Brain pericyte (primary cell): ENCODE measurements at regions not wholly inside any gene's neighbourhood (a gene's known extent, or its start where the extent isn't known, plus 50 kb on each side); places are given as distances from the start of the nearest gene placed in this dataset.

Source experiments
- DNase-seq: peaks from one replicate; pipeline ENCODE4 v3.0.0-alpha.2; 2012; ENCODE audit warnings: low read depth, low spot score

DNA sequence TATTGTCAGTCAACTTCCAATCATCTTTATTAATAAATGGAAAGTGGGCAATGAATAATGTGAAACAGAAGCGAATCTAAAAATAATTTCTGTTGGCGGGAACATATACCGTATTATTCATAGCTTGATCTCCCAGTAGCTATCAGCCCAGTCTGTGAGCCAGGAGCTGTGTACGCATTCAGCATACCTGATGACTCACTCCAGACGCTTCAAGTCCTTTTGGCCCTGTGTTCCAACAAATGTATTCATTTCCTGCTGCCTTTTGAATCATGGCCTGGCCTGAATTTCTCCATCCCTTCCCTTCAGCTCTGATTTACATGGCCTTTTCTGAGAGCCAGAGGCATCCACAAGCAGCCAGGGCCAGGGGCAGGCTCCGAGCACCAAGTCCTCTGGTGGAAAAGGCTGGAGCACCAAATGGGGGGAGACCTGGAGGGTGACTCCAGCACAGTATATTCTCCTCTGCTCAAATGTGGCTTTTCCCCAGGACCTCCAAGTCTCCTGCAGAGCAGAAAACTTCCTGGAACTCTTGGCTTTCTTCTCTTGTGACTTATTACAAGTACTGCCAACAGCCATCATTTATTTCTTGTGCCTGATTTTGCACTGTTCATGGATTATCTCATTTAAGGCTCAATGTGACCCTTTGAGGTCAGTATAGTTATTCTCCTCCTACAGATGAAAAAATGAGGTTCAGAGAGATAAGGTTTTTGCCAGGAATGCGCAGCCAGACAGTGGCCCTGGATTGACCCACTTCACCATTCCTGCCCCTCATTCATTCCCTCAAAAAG, 108.7 kb downstream of the EN1 start:
- peak; percentile 53 for DNase-seq

DNA sequence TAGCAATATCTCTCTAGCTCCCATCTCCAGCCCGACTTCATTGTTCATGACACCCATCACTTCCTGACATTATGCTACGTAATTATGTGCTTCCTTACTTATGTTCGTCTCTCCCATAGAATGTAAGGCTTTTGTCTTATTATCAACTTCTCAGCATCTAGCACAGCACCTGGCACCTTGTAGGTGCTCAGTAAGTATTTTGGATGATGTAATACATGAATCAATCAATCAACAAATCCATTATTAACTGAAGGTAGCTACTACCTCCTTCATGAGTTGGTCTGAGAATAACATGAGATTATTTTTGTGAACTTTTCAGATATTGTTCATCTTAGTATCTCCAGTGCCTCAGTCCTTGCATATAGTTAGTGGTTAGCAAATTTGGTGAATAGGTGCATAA, 109.3 kb downstream of the EN1 start:
- no peak for DNase-seq

DNA sequence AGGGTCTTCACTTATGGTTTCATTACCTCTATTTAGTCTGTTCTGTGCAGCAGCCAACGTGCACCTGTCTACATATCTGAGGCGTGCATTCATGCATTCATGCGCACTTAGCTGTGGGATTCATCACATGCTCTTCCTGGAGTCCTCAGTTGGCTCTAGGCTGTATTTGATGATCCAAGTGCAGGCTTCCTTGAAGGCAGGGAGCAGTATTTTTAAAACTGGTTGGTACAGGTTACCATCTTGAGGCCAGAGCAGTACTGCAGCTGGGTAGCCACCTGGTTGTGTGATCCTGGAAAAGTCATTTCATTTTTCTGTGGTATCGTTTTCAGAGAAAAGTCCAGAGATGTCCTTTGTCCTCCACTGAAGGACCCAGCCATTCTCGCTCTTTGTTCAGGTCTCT, 109.8 kb downstream of the EN1 start:
- DNase-seq, result no peak

DNA sequence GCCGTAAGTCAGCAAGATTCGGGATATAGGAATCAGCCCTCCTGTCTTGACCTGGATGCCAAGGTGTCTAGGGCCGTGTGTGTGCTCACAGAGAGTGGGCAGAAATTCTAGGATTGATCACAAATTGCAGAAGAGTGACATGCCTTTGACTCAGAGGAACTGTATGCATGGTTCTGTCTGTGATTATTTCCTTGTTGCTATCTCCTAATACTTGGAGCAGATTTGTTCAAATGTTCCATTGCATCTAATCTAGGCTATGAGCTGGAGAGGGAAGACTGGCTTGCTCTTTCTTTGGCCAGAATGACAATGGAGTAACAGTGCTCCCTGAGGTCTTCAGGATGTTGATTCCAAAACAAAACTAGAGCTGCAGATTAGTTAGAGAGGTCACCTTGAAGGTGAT, 115.0 kb downstream of the EN1 start:
- DNase-seq, result no peak

DNA sequence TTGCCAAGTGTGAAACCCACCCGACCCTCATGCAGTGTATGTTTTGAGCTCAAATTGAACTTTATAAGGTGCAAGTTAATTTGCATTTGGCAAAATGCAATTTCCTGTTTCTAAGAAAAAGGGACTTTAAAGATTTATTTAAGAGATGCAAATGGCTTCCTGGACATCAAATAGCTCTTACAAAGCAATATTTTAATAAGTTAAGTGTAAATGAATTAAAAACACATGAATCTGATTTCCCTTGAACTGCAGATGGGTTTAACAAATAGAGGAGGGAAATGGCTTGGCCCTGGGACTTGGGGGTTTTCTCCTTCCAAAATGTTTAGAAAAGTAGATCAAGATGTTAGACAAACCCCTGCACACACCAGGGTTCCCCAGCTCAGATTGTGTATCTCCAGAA, 116.0 kb downstream of the EN1 start:
- DNase-seq, result no peak

DNA sequence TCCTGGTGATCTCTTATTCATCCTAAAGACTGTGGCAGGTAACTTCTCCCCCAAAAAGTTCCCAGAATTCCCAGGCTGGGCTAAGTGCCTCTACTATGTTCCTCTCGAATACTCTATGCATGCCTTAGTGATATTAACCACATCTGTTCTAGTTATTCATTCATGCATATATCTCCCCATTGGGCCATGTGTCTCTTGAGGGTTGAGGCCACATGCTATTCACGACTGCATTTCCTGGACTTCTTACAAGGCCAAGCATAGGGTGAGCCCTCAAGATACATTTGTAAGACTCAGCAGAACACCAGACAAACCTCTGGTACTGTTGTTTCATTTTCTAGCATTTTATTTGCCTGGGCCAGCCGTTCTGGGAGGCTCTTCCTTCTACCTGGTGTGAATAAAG, 117.0 kb downstream of the EN1 start:
- DNase-seq, result no peak

DNA sequence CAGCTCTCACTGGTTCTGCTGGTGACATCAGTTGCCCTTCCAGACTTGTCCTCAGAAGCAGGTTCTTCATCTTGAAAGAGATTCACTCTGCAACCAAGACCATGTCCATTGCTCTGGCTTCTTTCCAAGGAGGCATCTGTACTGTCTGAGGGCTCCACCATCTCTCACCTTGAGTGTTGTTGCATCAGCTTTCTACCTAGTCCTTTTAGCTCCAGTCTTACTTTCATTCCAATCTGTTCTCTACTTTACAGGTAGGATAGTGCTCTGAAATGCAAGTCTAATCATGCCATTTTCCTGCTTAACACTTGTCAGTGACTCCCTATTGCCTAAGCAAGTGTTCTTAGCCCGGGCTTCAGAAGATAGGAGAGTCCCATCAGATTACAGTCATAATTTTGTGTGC, 117.7 kb downstream of the EN1 start:
- no peak for DNase-seq

DNA sequence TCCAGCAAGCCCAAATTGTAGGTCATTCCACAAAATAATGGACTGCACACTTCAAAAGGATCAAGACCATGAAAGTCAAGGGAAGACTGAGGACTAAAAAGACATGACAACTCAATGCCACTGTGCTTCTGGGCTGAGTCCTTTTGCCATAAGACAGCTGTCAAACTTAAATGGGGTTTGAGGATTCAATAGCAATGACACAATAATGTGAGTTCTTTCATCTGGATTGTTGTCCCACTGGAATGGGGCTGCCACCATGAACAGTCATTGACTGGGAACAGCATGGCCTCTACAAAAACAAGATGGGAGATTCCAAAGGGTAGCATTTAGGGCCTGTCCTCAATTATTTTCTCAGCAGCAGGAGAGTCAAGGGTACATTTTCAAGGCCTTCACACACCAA, 118.5 kb downstream of the EN1 start:
- DNase-seq, result no peak

DNA sequence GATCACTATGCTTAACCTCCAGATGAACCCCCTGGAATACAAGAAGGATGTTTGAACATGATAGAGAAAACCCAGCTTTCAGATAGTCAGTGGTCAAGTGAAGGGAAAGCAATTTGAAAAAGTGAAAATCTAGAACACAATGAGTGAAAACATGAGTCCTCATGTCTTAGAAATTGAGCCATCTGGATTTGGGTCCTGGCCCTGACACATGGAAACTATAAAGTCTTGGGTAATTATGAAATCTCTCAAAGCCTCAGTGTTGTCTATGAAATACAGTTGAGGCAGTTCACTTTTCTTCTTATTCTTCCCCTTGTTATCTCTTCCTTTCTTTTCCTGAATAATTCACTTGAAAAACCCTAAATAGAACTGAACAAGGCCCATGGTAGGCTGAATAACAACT, 120.6 kb downstream of the EN1 start:
- DNase-seq, result no peak

DNA sequence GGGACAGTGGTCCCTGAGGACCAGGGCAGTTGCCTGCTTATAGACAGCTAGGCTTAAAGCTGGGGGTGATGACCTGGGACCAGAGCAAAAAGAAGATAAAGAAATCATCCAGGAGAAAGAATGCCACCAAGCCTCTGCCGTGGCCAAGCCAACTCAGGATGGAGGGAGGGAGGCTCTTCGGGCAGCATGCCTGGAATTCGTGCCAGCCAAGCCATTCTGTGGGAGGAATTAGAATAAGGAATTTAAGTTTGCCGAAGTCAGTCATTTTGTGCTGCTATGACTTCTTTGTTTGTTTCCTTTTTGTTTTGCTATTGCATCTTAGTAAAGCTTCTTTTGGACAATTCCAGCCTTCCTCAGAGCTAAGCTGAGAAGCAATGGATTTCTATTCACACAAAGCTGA, 124.1 kb downstream of the EN1 start:
- DNase-seq, result no peak

DNA sequence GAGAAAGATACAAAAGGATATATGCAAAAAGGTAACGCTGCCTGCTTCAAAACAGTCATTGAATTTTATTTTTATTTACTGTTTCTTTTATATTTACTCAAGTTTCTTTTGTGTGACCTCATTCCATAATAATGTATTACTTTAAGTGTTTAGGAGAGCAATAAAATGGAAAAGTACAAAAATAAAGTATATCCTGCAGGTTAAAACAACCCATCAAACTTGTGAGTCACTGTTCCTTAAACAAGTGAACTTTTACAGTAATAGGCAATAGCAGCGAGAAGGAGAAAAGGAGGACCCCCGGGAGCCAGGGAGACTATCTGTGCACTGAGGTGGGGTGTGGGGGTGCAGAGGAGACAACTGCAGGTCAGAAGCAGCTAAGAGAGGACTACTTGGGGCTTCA, 124.5 kb downstream of the EN1 start:
- DNase-seq, result no peak

DNA sequence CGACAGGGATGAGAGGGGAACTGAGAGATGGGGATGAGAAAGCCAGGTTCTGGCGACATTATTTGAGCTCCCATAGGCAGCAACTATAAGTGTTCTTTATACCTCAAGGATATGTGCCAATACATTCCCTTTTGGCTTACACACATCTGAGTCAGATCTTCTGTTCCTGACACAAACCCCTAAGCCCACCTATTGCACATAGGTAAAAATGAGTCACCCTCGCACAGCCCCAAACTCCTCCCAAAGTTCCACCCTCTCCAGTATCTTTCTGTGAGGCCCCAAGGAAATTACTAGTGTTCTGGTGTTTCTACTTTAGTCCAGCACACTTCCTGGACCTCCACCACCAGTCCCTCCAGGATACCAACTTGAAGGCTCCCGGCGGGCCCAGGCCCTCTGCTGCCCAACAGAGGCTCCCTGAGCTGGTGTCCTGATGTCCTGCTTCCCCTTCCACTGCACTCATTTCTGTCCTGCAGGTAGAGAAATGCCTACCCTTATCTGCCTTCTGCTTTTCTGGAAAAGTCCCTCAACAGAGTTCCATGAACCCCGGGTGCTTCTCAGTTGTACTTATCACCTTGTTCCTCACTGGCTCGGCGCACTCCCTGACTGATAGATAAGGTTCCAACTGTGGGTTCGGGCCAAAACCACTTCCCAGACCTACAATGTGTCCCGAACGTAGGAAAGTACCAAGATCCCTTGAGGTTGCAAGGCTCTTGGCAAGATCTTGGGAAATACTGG, 125.5 kb downstream of the EN1 start:
- DNase-seq, result no peak

DNA sequence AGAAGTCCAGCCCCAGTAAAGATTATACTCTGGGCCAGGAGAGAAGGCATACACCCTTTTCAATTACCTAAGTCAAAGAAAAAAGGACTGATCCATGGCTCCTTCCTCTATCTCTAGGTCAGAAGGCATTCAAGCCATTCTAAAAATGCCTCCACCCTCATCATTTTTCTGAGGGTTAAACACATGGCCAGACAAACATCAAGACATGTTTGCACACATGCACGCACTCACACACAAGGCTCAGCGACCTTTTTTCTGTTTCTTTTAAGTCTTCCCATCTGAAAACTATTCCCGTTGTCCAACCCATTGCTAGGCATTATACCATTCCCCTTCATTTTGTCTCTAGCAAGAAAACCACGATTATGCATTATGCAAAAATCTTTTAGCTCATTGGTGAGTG, 126.6 kb downstream of the EN1 start:
- no peak for DNase-seq

DNA sequence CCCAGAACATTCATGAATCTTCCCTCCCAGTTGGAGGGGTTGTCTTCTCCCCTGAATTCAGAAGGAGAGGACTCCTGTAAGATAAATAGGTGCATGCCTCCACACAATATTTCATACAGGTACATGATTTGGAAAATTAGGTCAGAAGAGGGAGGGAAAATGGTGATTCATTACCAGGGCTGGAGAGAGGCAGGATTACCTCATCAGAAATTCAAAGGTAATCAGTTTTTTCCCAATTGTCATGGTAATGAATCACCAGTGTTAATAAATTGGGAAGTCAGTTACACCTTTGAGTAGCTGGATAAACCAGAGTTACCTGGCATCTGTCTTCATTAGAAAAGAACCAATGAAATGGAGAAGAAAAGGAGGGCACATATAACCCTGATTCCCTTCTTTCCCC, 128.5 kb downstream of the EN1 start:
- DNase-seq, result no peak

DNA sequence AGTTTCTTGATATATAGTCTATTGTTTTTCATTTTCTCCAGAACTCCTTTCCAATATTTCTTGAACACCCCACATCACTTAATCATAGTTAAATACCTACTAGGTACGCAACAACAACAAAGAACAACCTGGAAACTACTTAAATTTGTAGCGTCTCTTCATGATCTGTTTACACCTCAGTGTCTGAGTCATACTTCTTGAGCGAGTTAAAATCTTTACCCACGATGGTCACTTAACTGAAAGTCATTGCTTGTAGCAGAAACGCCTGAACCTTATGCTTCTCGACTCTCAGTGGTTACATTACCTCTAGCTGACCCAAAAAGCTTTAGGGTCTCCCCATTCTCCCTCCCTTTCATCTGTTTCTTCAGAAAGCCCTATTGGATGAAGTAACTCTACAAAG, 131.3 kb downstream of the EN1 start:
- DNase-seq, result no peak

DNA sequence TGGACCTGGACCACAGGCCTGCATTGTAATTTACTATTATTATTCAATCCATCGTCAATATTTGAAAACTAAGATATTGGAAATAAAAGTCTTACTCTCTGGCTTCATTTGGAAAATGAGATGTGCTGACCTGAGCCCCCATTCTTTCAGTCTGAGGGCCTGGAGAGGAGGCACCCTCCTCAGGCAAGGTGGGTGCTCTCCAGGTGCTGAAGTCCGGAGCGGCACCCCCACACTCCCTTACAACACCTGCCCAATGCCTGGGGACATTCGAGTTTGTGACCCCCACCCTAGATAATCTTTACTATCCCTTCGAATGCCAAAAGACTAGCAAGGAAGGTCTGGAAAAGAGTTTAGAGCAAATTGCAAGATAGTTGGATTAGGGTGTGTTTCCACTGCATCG, 133.3 kb downstream of the EN1 start:
- DNase-seq, result no peak

DNA sequence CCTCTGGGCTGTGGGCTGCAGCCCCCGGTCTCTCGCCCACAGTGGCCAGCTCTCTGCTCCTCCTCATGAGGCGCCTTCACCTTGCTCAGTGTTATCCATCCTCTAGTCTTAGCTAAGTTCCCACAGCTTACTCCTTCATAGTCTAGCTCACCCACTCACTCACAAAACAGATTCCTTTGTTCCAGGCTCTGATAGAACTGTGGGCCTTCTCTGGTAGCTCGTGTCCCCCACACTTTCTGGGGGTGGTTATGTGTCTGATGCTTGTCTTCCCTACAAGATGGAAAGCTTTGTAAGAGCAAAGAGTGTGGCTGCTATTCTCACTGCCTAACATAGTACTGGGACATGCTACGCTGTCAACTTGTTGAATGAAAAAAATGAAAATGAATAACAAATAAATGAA, 135.8 kb downstream of the EN1 start:
- no peak for DNase-seq

DNA sequence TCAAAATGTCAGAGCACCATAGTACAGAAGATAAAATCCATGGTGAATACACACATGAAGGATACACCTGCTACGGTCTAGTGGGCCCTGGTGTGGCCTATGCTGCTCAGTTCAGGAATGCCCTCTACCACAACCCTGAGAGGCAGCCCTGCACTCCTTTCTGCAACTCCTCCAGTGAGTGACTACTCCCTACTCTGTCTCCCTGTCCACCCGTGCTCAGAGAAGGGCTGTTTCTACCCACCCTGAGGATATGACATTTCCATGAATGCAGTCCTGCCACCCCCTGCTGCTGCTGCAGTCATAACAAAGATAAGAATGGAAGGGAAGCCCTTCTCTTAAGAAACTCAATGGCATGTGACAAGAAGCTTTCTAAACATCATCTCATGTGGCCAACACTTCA, 137.0 kb downstream of the EN1 start:
- no peak for DNase-seq

DNA sequence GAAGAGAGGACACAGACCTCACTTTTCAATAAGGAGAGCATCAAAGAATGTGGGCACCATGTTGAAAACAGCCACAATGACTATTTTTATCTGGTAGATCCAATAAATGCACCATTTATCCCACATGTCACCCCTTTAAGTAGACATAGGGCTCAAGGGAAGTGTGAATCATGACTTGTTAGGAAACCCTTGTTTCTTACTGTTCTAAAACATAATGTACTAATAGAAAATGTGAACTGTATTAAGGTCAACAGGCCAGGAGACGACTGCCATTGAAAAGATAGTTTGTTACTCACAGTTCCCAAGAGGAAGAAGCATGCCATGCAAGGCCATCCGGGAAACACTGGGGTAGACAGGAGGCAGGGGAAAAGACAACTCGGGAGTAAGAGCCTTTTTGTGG, 137.7 kb downstream of the EN1 start:
- no peak for DNase-seq

DNA sequence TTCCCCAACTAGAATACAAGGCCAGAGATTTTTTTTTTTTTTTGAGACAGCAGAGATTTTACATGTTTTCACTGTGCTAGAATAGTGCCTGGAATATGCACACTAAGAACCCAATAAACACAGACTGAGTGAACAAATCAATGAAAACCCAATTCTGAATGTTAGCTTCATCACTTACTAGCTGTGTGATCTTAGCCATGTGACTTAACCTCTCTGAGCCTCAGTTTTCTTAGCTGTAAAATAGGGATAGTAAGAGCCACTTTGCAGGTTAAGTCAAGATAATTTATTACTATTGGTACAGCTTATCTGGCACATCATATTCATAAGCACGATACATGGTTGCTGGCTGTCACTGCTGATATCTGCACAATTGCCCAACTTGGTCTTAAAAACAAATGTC, 140.6 kb downstream of the EN1 start:
- DNase-seq, result no peak

DNA sequence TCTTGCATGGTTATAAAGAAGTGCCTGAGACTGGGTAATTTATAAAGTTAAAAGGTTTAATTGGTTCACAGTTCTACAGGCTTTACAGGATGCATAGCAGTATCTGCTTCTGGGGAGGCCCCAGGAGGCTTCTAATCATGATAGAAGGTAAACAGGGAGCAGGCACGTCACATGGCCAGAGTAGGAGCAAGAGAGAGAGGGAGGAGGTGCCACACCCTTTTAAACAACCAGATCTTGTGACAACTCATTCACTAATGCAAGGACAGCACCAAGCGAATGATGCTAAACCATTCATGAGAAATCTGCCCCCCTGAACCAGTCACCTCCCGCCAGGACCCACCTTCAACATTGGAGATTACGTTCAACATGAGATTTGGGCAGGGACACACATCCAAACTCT, 141.1 kb downstream of the EN1 start:
- DNase-seq, result no peak

DNA sequence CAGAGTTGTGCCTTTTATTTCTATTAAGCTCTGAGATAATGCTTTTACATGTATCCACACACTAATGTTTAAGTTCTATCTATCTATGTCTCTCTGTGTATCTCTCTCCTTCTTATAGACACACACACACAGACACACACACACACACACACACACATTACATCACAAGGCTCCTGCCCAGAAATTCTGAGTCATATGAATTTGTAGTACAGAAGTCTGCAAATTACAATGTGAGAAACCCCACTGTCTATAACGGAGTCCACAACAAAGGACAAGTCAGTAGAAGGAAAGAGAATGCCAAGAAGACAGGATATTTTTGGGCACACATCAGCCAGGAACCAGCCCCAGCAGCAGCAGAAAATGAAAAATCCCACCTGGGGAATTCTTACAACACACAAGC, 142.4 kb downstream of the EN1 start:
- no peak for DNase-seq

DNA sequence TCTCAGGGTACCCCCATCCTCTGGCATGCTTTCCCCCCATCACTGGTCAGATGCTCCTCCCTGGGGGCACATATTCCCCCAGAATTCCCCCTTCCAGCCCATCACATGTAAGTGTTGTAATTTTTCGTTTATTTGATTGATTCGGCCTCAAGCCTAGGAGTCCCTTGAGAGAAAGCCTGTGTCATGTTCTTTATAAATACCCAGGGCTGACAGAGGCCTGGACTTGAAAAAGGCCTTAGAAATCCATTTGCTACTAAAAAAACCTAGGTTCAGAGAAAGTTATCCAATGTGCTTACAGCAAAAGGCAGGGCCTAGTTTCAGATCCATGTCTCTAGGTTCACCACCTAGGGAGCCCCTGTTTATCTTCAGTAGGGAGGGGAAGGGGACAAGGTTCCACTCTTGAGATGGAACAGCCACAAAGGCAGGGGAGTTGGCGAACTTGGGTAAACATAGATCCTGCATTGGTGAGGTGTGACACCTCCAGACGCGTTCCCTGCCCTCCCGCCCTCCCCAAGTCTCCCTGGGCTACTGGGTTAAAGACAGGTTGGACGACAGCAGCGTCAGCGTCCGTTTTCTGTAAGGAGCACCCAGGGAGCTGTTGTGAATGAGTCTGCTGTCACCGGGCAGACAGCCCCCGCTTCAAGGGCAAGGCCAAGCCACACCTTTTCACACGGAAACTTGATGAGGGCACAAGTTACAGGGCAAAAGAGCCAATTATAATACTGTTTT, 147.8 kb downstream of the EN1 start:
- DNase-seq, result no peak
